IMR-90 (cell line): ENCODE measurements at regions not wholly inside any gene's neighbourhood (a gene's known extent, or its start where the extent isn't known, plus 50 kb on each side); places are given as distances from the start of the nearest gene placed in this dataset.

ENCODE experiments used
- ATAC-seq: fragments of 200-7000 bp; cut with Tn5 transposase; 2 replicates; pipeline ENCODE4 v1.9.1; 2020; ENCODE audit warnings: low read depth, mild to moderate bottlenecking, moderate library complexity
- BruUV-seq: library from RNA; stranded (reverse); fragments of 400-500 nt; replicated peaks from 2 replicates; lab custom pipeline; 2021; lab: Mats Ljungman, UMichigan
- CTCF ChIA-PET: fragments of 300-600 bp; formaldehyde crosslinking; extraction: SDS; loops from one replicate; lab custom pipeline; 2021; ENCODE audit warnings: antibody characterized with exemption; lab: Yijun Ruan, JAX
- POLR2A ChIA-PET: fragments of 300-600 bp; sonication (Branson Sonifier 250); formaldehyde crosslinking; loops from one replicate; lab custom pipeline; 2022; ENCODE audit warnings: antibody characterized with exemption; ENCODE audit not compliant: unreplicated experiment; lab: Charles Lee
- DNase-seq: peaks from one replicate; pipeline ENCODE4 v3.0.0; 2013
- H2AFZ ChIP-seq: replicated peaks from 2 replicates; pipeline ENCODE3; 2013; ENCODE audit warnings: low read length, mild to moderate bottlenecking; ENCODE audit not compliant: poor library complexity
- H2AK5ac ChIP-seq: 2 replicates; pipeline ENCODE4 v1.6.1; 2013; ENCODE audit warnings: low read depth, low read length, inconsistent platforms
- H2AK9ac ChIP-seq: replicated peaks from 2 replicates; pipeline ENCODE3; 2013; ENCODE audit warnings: mild to moderate bottlenecking, low read depth, low read length, moderate library complexity; ENCODE audit not compliant: poor library complexity
- H2BK120ac ChIP-seq: 2 replicates; pipeline ENCODE4 v1.6.1; 2013; ENCODE audit warnings: low read depth, low read length, inconsistent platforms
- H2BK15ac ChIP-seq: 3 replicates; pipeline ENCODE4 v1.6.1; 2013; ENCODE audit warnings: low read depth, low read length, inconsistent platforms
- H2BK20ac ChIP-seq: 2 replicates; pipeline ENCODE4 v1.6.1; 2013; ENCODE audit warnings: low read depth, mild to moderate bottlenecking, inconsistent platforms, low read length, moderate library complexity
- H2BK5ac ChIP-seq: 2 replicates; pipeline ENCODE4 v1.6.1; 2013; ENCODE audit warnings: mild to moderate bottlenecking, low read depth, low read length, inconsistent platforms; ENCODE audit not compliant: poor library complexity, severe bottlenecking
- H3K14ac ChIP-seq: replicated peaks from 2 replicates; pipeline ENCODE4 v1.6.1; 2013; ENCODE audit warnings: low read depth, low read length, inconsistent platforms
- H3K18ac ChIP-seq: 2 replicates; pipeline ENCODE4 v1.6.1; 2013; ENCODE audit warnings: low read depth, low read length, control low read depth
- H3K23ac ChIP-seq: 2 replicates; pipeline ENCODE4 v1.6.1; 2013; ENCODE audit warnings: low read depth, low read length, inconsistent platforms
- H3K27ac ChIP-seq: 2 replicates; pipeline ENCODE4 v1.5.1; 2013; ENCODE audit warnings: mild to moderate bottlenecking, control low read depth, low read length; ENCODE audit not compliant: insufficient read depth
- H3K27me3 ChIP-seq: 2 replicates; pipeline ENCODE4 v1.6.1; 2013; ENCODE audit warnings: low read length; ENCODE audit not compliant: control insufficient read depth, insufficient read depth
- H3K36me3 ChIP-seq: 2 replicates; pipeline ENCODE4 v1.6.1; 2013; ENCODE audit warnings: low read length, mixed read lengths; ENCODE audit not compliant: control insufficient read depth, insufficient read depth
- H3K4ac ChIP-seq: 2 replicates; pipeline ENCODE4 v1.6.1; 2013; ENCODE audit warnings: low read depth, low read length, inconsistent platforms
- H3K4me1 ChIP-seq: 2 replicates; pipeline ENCODE4 v1.6.1; 2013; ENCODE audit warnings: low read length, mixed read lengths; ENCODE audit not compliant: control insufficient read depth, insufficient read depth
- H3K4me2 ChIP-seq: 2 replicates; pipeline ENCODE4 v1.6.1; 2013; ENCODE audit warnings: low read depth, mild to moderate bottlenecking, control low read depth, low read length, moderate library complexity
- H3K4me3 ChIP-seq: 2 replicates; pipeline ENCODE4 v1.5.1; 2013; ENCODE audit warnings: low read depth, mild to moderate bottlenecking, control low read depth, low read length, moderate library complexity; ENCODE audit not compliant: insufficient read depth
- H3K56ac ChIP-seq: 2 replicates; pipeline ENCODE4 v1.6.1; 2013; ENCODE audit warnings: low read length, inconsistent platforms; ENCODE audit not compliant: insufficient read depth; ENCODE audit errors: extremely low read depth
- H3K79me1 ChIP-seq, 2 experiments: 2 replicates each; pipeline ENCODE4 v1.6.1; 2013; ENCODE audit warnings: low read length in 2 of 2, inconsistent platforms in 1 of 2, low read depth in 1 of 2
- H3K9ac ChIP-seq: 2 replicates; pipeline ENCODE4 v1.6.1; 2013; ENCODE audit warnings: low read depth, low read length, control low read depth
- H3K9me1 ChIP-seq: 2 replicates; pipeline ENCODE4 v1.6.1; 2013; ENCODE audit warnings: low read length, inconsistent platforms; ENCODE audit not compliant: insufficient read depth
- H3K9me3 ChIP-seq: 2 replicates; pipeline ENCODE4 v1.6.1; 2013; ENCODE audit warnings: low read length; ENCODE audit not compliant: control insufficient read depth, insufficient read depth
- H4K20me1 ChIP-seq: 2 replicates; pipeline ENCODE4 v1.6.1; 2013; ENCODE audit warnings: low read length, inconsistent platforms; ENCODE audit not compliant: insufficient read depth
- H4K5ac ChIP-seq: 2 replicates; pipeline ENCODE4 v1.6.1; 2013; ENCODE audit warnings: mild to moderate bottlenecking, low read depth, low read length, control low read depth
- H4K8ac ChIP-seq, 2 experiments: 2 replicates each; pipeline ENCODE4 v1.6.1; 2013; ENCODE audit warnings: low read depth in 2 of 2, low read length in 2 of 2, control low read depth in 1 of 2, inconsistent platforms in 1 of 2
- H4K91ac ChIP-seq: 2 replicates; pipeline ENCODE4 v1.6.1; 2013; ENCODE audit warnings: low read depth, low read length, inconsistent platforms; ENCODE audit not compliant: insufficient read depth
- BHLHE40 ChIP-seq: fragments of 150-350 bp; IDR thresholded peaks from 2 replicates; pipeline ENCODE4 v1.6.1; 2016; ENCODE audit warnings: mild to moderate bottlenecking, low read depth, low read length
- CEBPB ChIP-seq: IDR thresholded peaks from 2 replicates; pipeline ENCODE4 v1.6.1; 2012; ENCODE audit warnings: low read depth, low read length, improper control_type of control experiment
- CHD1 ChIP-seq: IDR thresholded peaks from 2 replicates; pipeline ENCODE4 v1.6.1; 2012; ENCODE audit warnings: low read depth, low read length, improper control_type of control experiment
- CTCF ChIP-seq: conservative IDR thresholded peaks from 2 replicates; pipeline ENCODE4 v1.5.1; 2012; ENCODE audit warnings: mild to moderate bottlenecking, low read depth, low read length, improper control_type of control experiment
- ELK1 ChIP-seq: fragments of 150-350 bp; IDR thresholded peaks from 2 replicates; pipeline ENCODE4 v1.6.1; 2016; ENCODE audit warnings: low read depth, mild to moderate bottlenecking, low read length, moderate library complexity, borderline replicate concordance
- FOS ChIP-seq: fragments of 150-350 bp; IDR thresholded peaks from 2 replicates; pipeline ENCODE4 v1.6.1; 2016; ENCODE audit warnings: low read depth, low read length
- MAFK ChIP-seq: IDR thresholded peaks from 2 replicates; pipeline ENCODE4 v1.6.1; 2012; ENCODE audit warnings: low read depth, low read length, improper control_type of control experiment
- MAZ ChIP-seq: IDR thresholded peaks from 2 replicates; pipeline ENCODE4 v1.6.1; 2012; ENCODE audit warnings: low read depth, mild to moderate bottlenecking, low read length, improper control_type of control experiment, moderate library complexity, borderline replicate concordance
- MXI1 ChIP-seq: IDR thresholded peaks from 2 replicates; pipeline ENCODE4 v1.6.1; 2012; ENCODE audit warnings: low read depth, mild to moderate bottlenecking, low read length, moderate library complexity, borderline replicate concordance
- NFE2L2 ChIP-seq: fragments of 150-350 bp; IDR thresholded peaks from 2 replicates; pipeline ENCODE4 v1.6.1; 2016; ENCODE audit warnings: low read depth, mild to moderate bottlenecking, low read length
- POLR2A ChIP-seq: IDR thresholded peaks from 2 replicates; pipeline ENCODE4 v1.6.1; 2012; ENCODE audit warnings: mild to moderate bottlenecking, low read depth, low read length
- RAD21 ChIP-seq: IDR thresholded peaks from 2 replicates; pipeline ENCODE4 v1.6.1; 2012; ENCODE audit warnings: low read length, improper control_type of control experiment
- RCOR1 ChIP-seq: IDR thresholded peaks from 2 replicates; pipeline ENCODE4 v1.6.1; 2012; ENCODE audit warnings: mild to moderate bottlenecking, low read length, improper control_type of control experiment; ENCODE audit not compliant: insufficient replicate concordance
- RFX5 ChIP-seq: IDR thresholded peaks from 2 replicates; pipeline ENCODE4 v1.8.0; 2012; ENCODE audit warnings: low read depth, mild to moderate bottlenecking, low read length, moderate library complexity
- SMC3 ChIP-seq: fragments of 150-350 bp; IDR thresholded peaks from 2 replicates; pipeline ENCODE4 v1.6.1; 2016; ENCODE audit warnings: low read depth, mild to moderate bottlenecking, antibody characterized with exemption, low read length, moderate library complexity
- USF2 ChIP-seq: fragments of 150-350 bp; IDR thresholded peaks from 2 replicates; pipeline ENCODE4 v1.6.1; 2017; ENCODE audit warnings: mild to moderate bottlenecking, antibody characterized with exemption, low read length, low read depth
- WGBS, 2 experiments: methylation state at CpG; one replicate each; pipeline versions ENCODE4 v1.1.5 to v1.1.7; 2013; ENCODE audit warnings: missing lambda C conversion rate in 2 of 2; ENCODE audit not compliant: insufficient read length in 1 of 2; ENCODE audit errors: extremely low coverage in 2 of 2; 5-methylcytosine and 5-hydroxymethylcytosine counted together
- dilution Hi-C: fragments of 300-500 bp; cut with HindIII; formaldehyde crosslinking; loops from one replicate; pipeline ENCODE4 v1.14.3; 2018; ENCODE audit warnings: low sequenced_read_pairs; ENCODE audit not compliant: unreplicated experiment
- in situ Hi-C: fragments of 300-500 bp; cut with MboI; formaldehyde crosslinking; loops from 3 replicates; pipeline ENCODE4 v1.14.3; 2019; ENCODE audit warnings: low sequenced_read_pairs, inconsistent platforms, mixed read lengths
- intact Hi-C: fragments of 100-400 bp; cut with micrococcal nuclease; formaldehyde crosslinking; loops from 2 replicates; pipeline ENCODE4 v1.10.0; 2022

- Histone ChIP-seq H2BK5ac (no peak overlapping the region), H3K27ac (no peak overlapping the region), H4K5ac (no peak overlapping the region), H2BK20ac (no peak overlapping the region), H3K27me3 (no peaks in the 10 kb centered on the region), H3K4me3 (no peak overlapping the region), H3K79me1 (no peaks in the 10 kb centered on the region), H3K18ac (no peak overlapping the region), H3K9ac (no peak overlapping the region), H3K4me1 (no peaks in the 10 kb centered on the region), H3K23ac (no peak overlapping the region), H3K9me1 (no peaks in the 10 kb centered on the region), H3K4me2 (no peak overlapping the region), H2AFZ (no peak overlapping the region), H2AK9ac (no peak overlapping the region), H2BK15ac (no peak overlapping the region), H3K56ac (no peak overlapping the region), H4K8ac (no peak overlapping the region), H4K20me1 (no peaks in the 10 kb centered on the region), H3K9me3 (0 out of 2 replicates have a peak, but pooled peaks cover 3% of the 10 kb centered on the region), H2BK120ac (no peak overlapping the region), H4K91ac (no peak overlapping the region), H3K14ac (no peak overlapping the region), H2AK5ac (no peak overlapping the region), H3K36me3 (no peaks in the 10 kb centered on the region), H3K4ac (no peak overlapping the region)
- ChIA-PET CTCF (no interaction called here), POLR2A (no interaction called here)
- no CpG with 5 or more reads among the region's 5 CpGs for WGBS, 2 experiments
- in situ Hi-C loops (no loop called here), dilution Hi-C loops (no loop called here), intact Hi-C loops (no loop called here)
- ATAC-seq: no peak
- no peak for DNase-seq
- TF ChIP-seq NFE2L2: no peak
- TF ChIP-seq CHD1: no peak
- no peak for TF ChIP-seq MXI1
- no peak for TF ChIP-seq ELK1
- no peak for TF ChIP-seq POLR2A
- no peak for TF ChIP-seq RFX5
- no peak for TF ChIP-seq SMC3
- no peak for TF ChIP-seq USF2
- TF ChIP-seq FOS: no peak
- no peak for TF ChIP-seq CTCF
- TF ChIP-seq MAZ: no peak
- TF ChIP-seq RAD21: no peak
- TF ChIP-seq MAFK: no peak
- no peak for TF ChIP-seq RCOR1
- TF ChIP-seq BHLHE40: no peak
- no peak for TF ChIP-seq CEBPB
- no TSS peak for BruUV-seq
These were observed 100.9 kb upstream of the NEBL start for GRCh38 chr10:20998036-20998435.
